ENCODE measurements at regions not wholly inside any gene's neighbourhood (a gene's known extent, or its start where the extent isn't known, plus 50 kb on each side); places are given as distances from the start of the nearest gene placed in this dataset.

- intact Hi-C loops (cut with micrococcal nuclease): no loop called here
These were observed 1278.8 kb upstream of the EYS start for GRCh38 chr6:66985816-66986215.

- intact Hi-C loops (cut with micrococcal nuclease): no loop called here
These were observed 1263.3 kb upstream of the EYS start for GRCh38 chr6:66970373-66970772.

- intact Hi-C loops (cut with micrococcal nuclease): no loop called here
These were observed 1258.2 kb upstream of the EYS start for GRCh38 chr6:66965227-66965626.

- intact Hi-C loops (cut with micrococcal nuclease): no loop called here
These were observed 1257.2 kb upstream of the EYS start for GRCh38 chr6:66964216-66964615.

GRCh38 chr6:66962082-66962481, 1255.1 kb upstream of the EYS start:
- intact Hi-C loops (cut with micrococcal nuclease): no loop called here

GRCh38 chr6:66961191-66961590, 1254.2 kb upstream of the EYS start:
- intact Hi-C loops (cut with micrococcal nuclease): no loop called here

- intact Hi-C loops (cut with micrococcal nuclease): no loop called here
These were observed 1242.2 kb upstream of the EYS start for GRCh38 chr6:66949191-66949661.

GRCh38 chr6:66948106-66948505, 1241.1 kb upstream of the EYS start:
- intact Hi-C loops (cut with micrococcal nuclease): no loop called here

GRCh38 chr6:66940003-66940402, 1233.0 kb upstream of the EYS start:
- intact Hi-C loops (cut with micrococcal nuclease): no loop called here

GRCh38 chr6:66937180-66937579, 1230.2 kb upstream of the EYS start:
- intact Hi-C loops (cut with micrococcal nuclease): no loop called here

- intact Hi-C loops (cut with micrococcal nuclease): no loop called here
These were observed 1228.6 kb upstream of the EYS start for GRCh38 chr6:66935612-66936011.

GRCh38 chr6:66931787-66932186, 1224.8 kb upstream of the EYS start:
- intact Hi-C loops (cut with micrococcal nuclease): no loop called here

GRCh38 chr6:66930559-66931290, 1223.7 kb upstream of the EYS start:
- intact Hi-C loops (cut with micrococcal nuclease): no loop called here

GRCh38 chr6:66926060-66926459, 1219.0 kb upstream of the EYS start:
- intact Hi-C loops (cut with micrococcal nuclease): no loop called here

GRCh38 chr6:66913657-66914056, 1206.6 kb upstream of the EYS start:
- intact Hi-C loops (cut with micrococcal nuclease): no loop called here

GRCh38 chr6:66902457-66902856, 1195.4 kb upstream of the EYS start:
- intact Hi-C loops (cut with micrococcal nuclease): no loop called here

- intact Hi-C loops (cut with micrococcal nuclease): no loop called here
These were observed 1193.4 kb upstream of the EYS start for GRCh38 chr6:66900133-66901083.

GRCh38 chr6:66897576-66897975, 1190.5 kb upstream of the EYS start:
- intact Hi-C loops (cut with micrococcal nuclease): no loop called here

- intact Hi-C loops (cut with micrococcal nuclease): no loop called here
These were observed 1189.4 kb upstream of the EYS start for GRCh38 chr6:66896415-66896814.

- intact Hi-C loops (cut with micrococcal nuclease): no loop called here
These were observed 1176.4 kb upstream of the EYS start for GRCh38 chr6:66883453-66883852.

GRCh38 chr6:66866801-66867200, 1159.8 kb upstream of the EYS start:
- intact Hi-C loops (cut with micrococcal nuclease): no loop called here

GRCh38 chr6:66865771-66866170, 1158.7 kb upstream of the EYS start:
- intact Hi-C loops (cut with micrococcal nuclease): no loop called here
